ENCODE measurements at regions not wholly inside any gene's neighbourhood (a gene's known extent, or its start where the extent isn't known, plus 50 kb on each side); places are given as distances from the start of the nearest gene placed in this dataset.

DNA sequence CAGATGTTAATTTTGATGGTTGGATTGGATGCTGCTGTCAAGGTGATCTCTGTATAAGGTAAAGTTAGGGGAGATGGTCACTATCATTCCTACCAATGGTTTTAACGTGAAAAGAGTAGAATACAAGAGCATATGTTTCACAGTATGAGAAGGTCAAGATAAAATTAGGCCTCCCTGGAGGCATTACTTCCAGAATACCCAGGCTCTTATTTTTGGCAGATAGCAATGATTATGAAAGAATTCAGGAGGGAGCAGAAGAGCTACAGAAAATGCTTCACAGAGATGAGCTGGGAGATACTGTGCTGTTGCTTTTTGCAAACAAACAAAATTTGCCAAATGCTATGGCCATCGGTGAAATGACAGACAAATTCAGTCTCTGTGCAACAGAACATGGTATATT is 547.5 kb upstream of the SPRY2 start:
- TF ChIP-seq POLR2A (IDR thresholded peaks at IDR 0.05; ENCODE audit: low read depth, low read length) = no peak
- no peak for TF ChIP-seq RFX5 (IDR thresholded peaks at IDR 0.05; ENCODE audit: low read depth, low read length)
- no peak for TF ChIP-seq CEBPB (IDR thresholded peaks at IDR 0.05; ENCODE audit: low read depth, low read length)
- TF ChIP-seq ELK1 (IDR thresholded peaks at IDR 0.05; ENCODE audit: borderline replicate concordance, low read depth, low read length) = no peak
- TF ChIP-seq MAZ (IDR thresholded peaks at IDR 0.05; ENCODE audit: borderline replicate concordance, low read depth, low read length) = no peak
- no peak for TF ChIP-seq CHD1 (IDR thresholded peaks at IDR 0.05; ENCODE audit: low read depth, low read length)
- no peak for TF ChIP-seq USF2 (IDR thresholded peaks at IDR 0.05; ENCODE audit: low read depth, low read length)
- no peak for TF ChIP-seq RAD21 (IDR thresholded peaks at IDR 0.05; ENCODE audit: low read length)
- no peak for TF ChIP-seq BHLHE40 (IDR thresholded peaks at IDR 0.05; ENCODE audit: low read depth, low read length)
- no peak for TF ChIP-seq SMC3 (IDR thresholded peaks at IDR 0.05; ENCODE audit: low read depth, low read length)
- no peak for TF ChIP-seq MXI1 (IDR thresholded peaks at IDR 0.05; ENCODE audit: borderline replicate concordance, low read depth, low read length)
- no peak for TF ChIP-seq NFE2L2 (IDR thresholded peaks at IDR 0.05; ENCODE audit: low read depth, low read length)
- H3K9me1 ChIP-seq (ENCODE audit: insufficient read depth, low read length) = no peaks in the 10 kb centered on the region
- CTCF ChIA-PET = no interaction called here

More for the DNA sequence above, 547.5 kb upstream of the SPRY2 start:
- DNase-seq (no peak), ATAC-seq (ENCODE audit: low read depth) (no peak)
- Histone ChIP-seq H3K18ac (ENCODE audit: low read depth, low read length) (no peak overlapping the region), H3K36me3 (ENCODE audit: control insufficient read depth, insufficient read depth, low read length) (no peaks in the 10 kb centered on the region), H4K20me1 (ENCODE audit: insufficient read depth, low read length) (no peaks in the 10 kb centered on the region), H3K4ac (ENCODE audit: low read depth, low read length) (no peak overlapping the region), H2BK5ac (ENCODE audit: low read depth, low read length, poor library complexity, severe bottlenecking) (no peak overlapping the region), H3K9ac (ENCODE audit: low read depth, low read length) (no peak overlapping the region), H2AK9ac (replicated peaks; ENCODE audit: low read depth, low read length, poor library complexity) (no peak overlapping the region), H3K27ac (ENCODE audit: insufficient read depth, low read length) (no peak overlapping the region), H3K4me1 (ENCODE audit: control insufficient read depth, insufficient read depth, low read length) (no peaks in the 10 kb centered on the region), H3K4me3 (ENCODE audit: insufficient read depth, low read depth, low read length) (no peak overlapping the region), H2BK120ac (ENCODE audit: low read depth, low read length) (no peak overlapping the region), H3K4me2 (ENCODE audit: low read depth, low read length) (no peak overlapping the region), H4K5ac (ENCODE audit: low read depth, low read length) (no peak overlapping the region), H4K91ac (ENCODE audit: insufficient read depth, low read depth, low read length) (no peak overlapping the region), H2BK15ac (ENCODE audit: low read depth, low read length) (no peak overlapping the region), H3K23ac (ENCODE audit: low read depth, low read length) (no peak overlapping the region), H3K14ac (replicated peaks; ENCODE audit: low read depth, low read length) (no peak overlapping the region), H3K9me3 (ENCODE audit: control insufficient read depth, insufficient read depth, low read length) (peaks cover 4% of the 10 kb centered on the region), H2BK20ac (ENCODE audit: low read depth, low read length) (no peak overlapping the region), H3K56ac (ENCODE audit: extremely low read depth, insufficient read depth, low read length) (no peak overlapping the region), H4K8ac (ENCODE audit: low read depth in 2 of 2, low read length in 2 of 2) (no peak overlapping the region), H2AFZ (replicated peaks; ENCODE audit: low read length, poor library complexity) (no peak overlapping the region), H3K27me3 (ENCODE audit: control insufficient read depth, insufficient read depth, low read length) (no peaks in the 10 kb centered on the region), H2AK5ac (ENCODE audit: low read depth, low read length) (no peak overlapping the region), H3K79me1 (ENCODE audit: low read depth in 1 of 2, low read length in 2 of 2) (no peaks in the 10 kb centered on the region)
- dilution Hi-C loops (cut with HindIII; ENCODE audit: low sequenced_read_pairs, unreplicated experiment) (no loop called here), intact Hi-C loops (cut with micrococcal nuclease) (loop anchor here (10.0 kb wide), 1 partner anchor 1206 kb away; no protein-coding TSS in a partner anchor), in situ Hi-C loops (cut with MboI; ENCODE audit: low sequenced_read_pairs) (no loop called here)
- no TSS peak for BruUV-seq (replicated peaks)
- 60% methylated on average over 1 of the region's 2 CpGs; no CpG with 5 or more reads in 1 of the 2 experiments for WGBS, 2 experiments (ENCODE audit: extremely low coverage in 2 of 2, insufficient read length in 1 of 2)
- POLR2A ChIA-PET (ENCODE audit: unreplicated experiment) = no interaction called here

All from IMR-90 (cell line).